Choroid plexus epithelial cell (primary cell): ENCODE measurements at regions not wholly inside any gene's neighbourhood (a gene's known extent, or its start where the extent isn't known, plus 50 kb on each side); places are given as distances from the start of the nearest gene placed in this dataset.
"Not testable (repeated sequence)": the region's sequence is repeated elsewhere in the genome, so short reads cannot be mapped to it uniquely, and the experiment has no call there.

Experiments
- DNase-seq: peaks from one replicate; pipeline ENCODE4 v3.0.0-alpha.2; 2010; ENCODE audit warnings: low read depth
- H3K4me3 ChIP-seq: 2 replicates; pipeline ENCODE4 v1.5.1; 2011; ENCODE audit warnings: low read depth, mild to moderate bottlenecking, control low read depth, low read length, moderate library complexity
- CTCF ChIP-seq: conservative IDR thresholded peaks from 2 replicates; pipeline ENCODE4 v1.5.1; 2011; ENCODE audit warnings: low read depth, mild to moderate bottlenecking, control low read depth, inconsistent platforms, low read length, moderate library complexity

GRCh38 chr21:23837564-23837963 is 1769.7 kb downstream of the MRPL39 start:
- H3K4me3 ChIP-seq = no peak overlapping the region
- no peak for TF ChIP-seq CTCF
- DNase-seq = no peak

DNA sequence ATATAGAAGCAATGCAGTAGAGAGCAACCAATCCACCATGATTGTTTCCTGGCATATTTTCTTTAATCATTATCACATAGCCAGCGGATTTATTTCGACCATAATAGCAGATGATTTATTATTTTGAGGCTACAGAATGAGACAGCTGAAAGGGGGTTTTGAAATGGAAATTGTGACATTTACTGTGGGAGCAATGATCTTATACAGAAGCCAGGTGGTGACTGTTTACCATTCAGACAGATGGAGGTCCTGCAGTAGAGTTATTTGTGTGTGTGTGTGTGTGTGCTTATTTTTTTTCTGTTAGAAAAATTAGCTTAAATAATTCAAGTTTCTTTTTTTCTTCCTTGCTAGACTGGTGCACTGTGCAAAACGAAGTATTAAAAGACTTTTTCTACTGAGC is 1784.5 kb downstream of the MRPL39 start:
- TF ChIP-seq CTCF = no peak
- no peak for DNase-seq
- no peak overlapping the region for H3K4me3 ChIP-seq

DNA sequence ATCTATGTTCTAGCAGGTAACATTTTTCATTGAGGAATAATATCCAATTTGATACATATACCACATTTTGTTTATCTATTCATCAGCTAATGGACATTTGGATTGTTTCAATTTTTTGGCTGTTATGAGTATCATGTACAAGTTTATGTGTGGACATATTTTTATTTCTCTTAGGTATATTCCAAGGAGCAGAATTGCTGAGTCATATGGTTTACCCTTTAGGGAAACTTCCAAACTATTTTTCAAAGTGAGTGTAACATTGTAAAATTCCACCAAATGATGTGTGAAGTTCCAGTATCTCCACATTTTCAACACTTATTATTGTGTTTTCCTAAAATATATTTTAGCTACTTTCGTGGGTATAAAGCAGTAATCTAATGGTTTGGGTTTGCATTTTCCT is 1789.9 kb downstream of the MRPL39 start:
- DNase-seq = no peak
- H3K4me3 ChIP-seq = no peak overlapping the region
- TF ChIP-seq CTCF = no peak

DNA sequence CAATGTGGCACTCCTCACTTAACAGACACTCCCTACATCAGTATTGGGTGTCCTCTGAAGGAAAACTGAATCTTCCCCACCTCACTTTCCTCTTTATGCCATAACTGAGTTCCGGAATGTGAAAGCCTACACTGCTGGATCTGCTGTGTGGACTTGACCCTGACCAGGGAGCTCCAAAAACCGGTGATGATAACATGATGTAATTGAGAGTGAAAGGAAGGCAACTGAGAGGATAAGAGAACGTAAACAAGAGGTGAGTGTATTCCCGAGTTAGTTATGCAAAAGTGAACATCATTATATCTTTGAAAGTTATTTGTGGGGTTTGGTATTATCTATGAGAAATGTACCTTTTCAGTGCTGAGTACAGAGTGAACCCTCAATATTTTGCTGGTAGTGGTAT is 1794.8 kb downstream of the MRPL39 start:
- no peak for TF ChIP-seq CTCF
- no peak overlapping the region for H3K4me3 ChIP-seq
- no peak for DNase-seq

- TF ChIP-seq CTCF = no peak
- no peak for DNase-seq
- no peak overlapping the region for H3K4me3 ChIP-seq
Measured at GRCh38 chr21:23811805-23812204, 1795.5 kb downstream of the MRPL39 start.

DNA sequence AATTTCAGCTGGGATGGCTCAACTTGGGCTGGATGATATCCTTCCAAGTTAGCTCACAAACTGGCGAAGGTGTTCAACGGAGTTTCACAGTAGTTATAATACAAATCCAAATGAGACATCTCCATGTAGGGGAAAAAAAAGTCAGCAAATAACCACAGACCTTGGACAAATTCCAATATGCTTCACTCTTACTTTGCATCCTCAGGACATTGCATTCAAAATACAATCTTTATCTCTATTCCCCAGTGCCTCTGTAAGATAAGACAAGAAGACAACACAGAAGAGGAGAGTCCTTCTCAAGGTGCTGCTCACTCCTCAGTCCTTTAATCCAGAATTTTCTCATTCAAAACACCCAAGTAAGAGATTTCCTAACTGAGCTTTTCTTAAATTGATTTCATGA is 1797.7 kb downstream of the MRPL39 start:
- TF ChIP-seq CTCF = no peak
- H3K4me3 ChIP-seq = no peak overlapping the region
- no peak for DNase-seq

GRCh38 chr21:23806966-23807548 is 1800.2 kb downstream of the MRPL39 start:
- not testable (repeated sequence) for DNase-seq, H3K4me3 ChIP-seq
